Neural cell (in vitro differentiated cells): ENCODE measurements at regions not wholly inside any gene's neighbourhood (a gene's known extent, or its start where the extent isn't known, plus 50 kb on each side); places are given as distances from the start of the nearest gene placed in this dataset.

ENCODE experiments used
- H2AFZ ChIP-seq: fragments of 200-600, 300-800 bp; sonication (generic), shearing (Covaris generic); 2 replicates; pipeline ENCODE4 v1.6.0; 2014; ENCODE audit warnings: low read depth, mild to moderate bottlenecking, antibody characterized with exemption, low read length, moderate library complexity
- H3F3A ChIP-seq: fragments of 200-600 bp; shearing (Covaris generic); 2 replicates; pipeline ENCODE4 v1.6.1; 2016; ENCODE audit warnings: mild to moderate bottlenecking, moderate library complexity, mixed read lengths, antibody characterized with exemption, low read length; ENCODE audit not compliant: insufficient read depth, poor library complexity, severe bottlenecking
- H3K27ac ChIP-seq: fragments of 200-600, 300-800 bp; sonication (generic), shearing (Covaris generic); 2 replicates; pipeline ENCODE4 v1.5.1; 2014; ENCODE audit warnings: mild to moderate bottlenecking, low read length, moderate library complexity
- H3K27me3 ChIP-seq: fragments of 300-800, 200-600 bp; sonication (generic), shearing (Covaris generic); 2 replicates; pipeline ENCODE4 v1.6.0; 2014; ENCODE audit warnings: mild to moderate bottlenecking, low read depth, low read length, moderate library complexity; ENCODE audit not compliant: insufficient read depth
- H3K36me3 ChIP-seq: fragments of 300-800, 200-600 bp; sonication (generic), shearing (Covaris generic); 2 replicates; pipeline ENCODE4 v1.5.1; 2014; ENCODE audit warnings: mild to moderate bottlenecking, antibody characterized with exemption, low read length, moderate library complexity; ENCODE audit not compliant: insufficient read depth
- H3K4me2 ChIP-seq: fragments of 300-800, 200-600 bp; sonication (generic), shearing (Covaris generic); 2 replicates; pipeline ENCODE4 v1.6.0; 2014; ENCODE audit warnings: mild to moderate bottlenecking, low read length
- H3K4me3 ChIP-seq: fragments of 300-800, 200-600 bp; sonication (generic), shearing (Covaris generic); 2 replicates; pipeline ENCODE4 v1.5.1; 2014; ENCODE audit warnings: mild to moderate bottlenecking, low read length, moderate library complexity
- H3K79me2 ChIP-seq: fragments of 200-600 bp; shearing (Covaris generic); replicated peaks from 2 replicates; pipeline ENCODE4 v1.6.0; 2014; ENCODE audit warnings: mild to moderate bottlenecking, low read length, moderate library complexity; ENCODE audit not compliant: insufficient read depth
- H3K9ac ChIP-seq: fragments of 300-800, 200-600 bp; sonication (generic), shearing (Covaris generic); 2 replicates; pipeline ENCODE4 v1.6.1; 2016; ENCODE audit warnings: mild to moderate bottlenecking, low read length, mixed read lengths
- H3K9me2 ChIP-seq: fragments of 200-600 bp; shearing (Covaris generic); 2 replicates; pipeline ENCODE4 v1.6.1; 2016; ENCODE audit warnings: mild to moderate bottlenecking, low read length, mixed read lengths; ENCODE audit not compliant: insufficient read depth
- H3K9me3 ChIP-seq: fragments of 200-600, 300-800 bp; sonication (generic), shearing (Covaris generic); 2 replicates; pipeline ENCODE4 v1.6.1; 2016; ENCODE audit warnings: mild to moderate bottlenecking, mixed run types, low read length, moderate library complexity, mixed read lengths
- H4K20me1 ChIP-seq: fragments of 200-600 bp; shearing (Covaris generic); 2 replicates; pipeline ENCODE4 v1.6.1; 2016; ENCODE audit warnings: mild to moderate bottlenecking, mixed run types; ENCODE audit not compliant: insufficient read depth
- EP300 ChIP-seq: fragments of 450-650 bp; conservative IDR thresholded peaks from 2 replicates; pipeline ENCODE4 v1.6.1; 2014; ENCODE audit warnings: antibody characterized with exemption, mild to moderate bottlenecking, moderate library complexity; ENCODE audit not compliant: poor library complexity, severe bottlenecking
- EZH2 ChIP-seq: fragments of 200-600, 300-800 bp; shearing (Covaris generic), sonication (generic); IDR thresholded peaks from 2 replicates; pipeline ENCODE4 v1.6.1; 2014; ENCODE audit warnings: antibody characterized with exemption, low read length, borderline replicate concordance, mild to moderate bottlenecking; ENCODE audit not compliant: insufficient read depth, poor library complexity, severe bottlenecking
- MXI1 ChIP-seq: fragments of 450-650 bp; conservative IDR thresholded peaks from 2 replicates; pipeline ENCODE4 v1.6.1; 2014; ENCODE audit warnings: antibody characterized with exemption, mild to moderate bottlenecking; ENCODE audit not compliant: poor library complexity, severe bottlenecking
- POLR2AphosphoS5 ChIP-seq: IDR thresholded peaks from 2 replicates; pipeline ENCODE4 v1.6.1; 2012
- RAD21 ChIP-seq: fragments of 450-650 bp; conservative IDR thresholded peaks from 2 replicates; pipeline ENCODE4 v1.6.1; 2014; ENCODE audit warnings: antibody characterized with exemption, mild to moderate bottlenecking, moderate library complexity
- SMC3 ChIP-seq: fragments of 450-650 bp; conservative IDR thresholded peaks from 2 replicates; pipeline ENCODE4 v1.6.1; 2014; ENCODE audit warnings: antibody characterized with exemption, mild to moderate bottlenecking, moderate library complexity; ENCODE audit not compliant: poor library complexity
- TAF1 ChIP-seq: IDR thresholded peaks from 2 replicates; pipeline ENCODE4 v1.6.1; 2012; ENCODE audit warnings: low read depth
- TF ChIP-seq, protein P1 (sequence below): fragments of 450-650 bp; IDR thresholded peaks from 2 replicates; pipeline ENCODE4 v1.5.1; 2014; ENCODE audit warnings: antibody characterized with exemption, mild to moderate bottlenecking, moderate library complexity; ENCODE audit not compliant: poor library complexity, severe bottlenecking
- TF ChIP-seq, protein P2 (sequence below): IDR thresholded peaks from 2 replicates; pipeline ENCODE4 v1.6.1; 2012; ENCODE audit warnings: borderline replicate concordance

DNA sequence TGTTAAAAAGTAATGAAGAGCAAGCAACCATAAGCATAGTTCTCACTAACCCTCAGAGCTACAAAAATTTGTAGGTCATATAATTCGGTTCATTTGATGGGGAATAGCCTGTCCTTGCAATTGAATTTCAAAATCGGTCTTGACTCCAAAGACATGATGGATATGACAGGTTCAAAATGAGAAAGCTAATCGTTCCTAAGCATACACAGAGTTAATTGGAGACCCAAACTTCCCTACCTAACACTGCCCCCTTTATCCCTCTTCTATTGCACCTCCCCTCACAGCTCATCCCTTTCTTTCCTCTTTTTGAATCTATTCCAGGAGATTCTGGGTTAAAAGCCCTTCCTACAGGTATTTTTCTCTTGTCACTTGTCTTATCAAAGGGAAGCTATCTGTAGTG, 390.0 kb upstream of the PTBP2 start:
- no peaks in the 10 kb centered on the region for H4K20me1 ChIP-seq
- H3K9me2 ChIP-seq = no peaks in the 10 kb centered on the region
- no peak overlapping the region for H3K4me3 ChIP-seq
- peak overlapping the region; percentile 19 for H3K4me2 ChIP-seq
- H3K79me2 ChIP-seq = no peaks in the 10 kb centered on the region
- H3K27ac ChIP-seq = no peak overlapping the region
- no peaks in the 10 kb centered on the region for H3K27me3 ChIP-seq
- H3F3A ChIP-seq = no peaks in the 10 kb centered on the region
- no peaks in the 10 kb centered on the region for H3K9me3 ChIP-seq
- TF ChIP-seq EZH2 (no peak), EP300 (peak; percentile 62)
- H3K9ac ChIP-seq = no peak overlapping the region
- H2AFZ ChIP-seq = no peak overlapping the region
- no peaks in the 10 kb centered on the region for H3K36me3 ChIP-seq

DNA sequence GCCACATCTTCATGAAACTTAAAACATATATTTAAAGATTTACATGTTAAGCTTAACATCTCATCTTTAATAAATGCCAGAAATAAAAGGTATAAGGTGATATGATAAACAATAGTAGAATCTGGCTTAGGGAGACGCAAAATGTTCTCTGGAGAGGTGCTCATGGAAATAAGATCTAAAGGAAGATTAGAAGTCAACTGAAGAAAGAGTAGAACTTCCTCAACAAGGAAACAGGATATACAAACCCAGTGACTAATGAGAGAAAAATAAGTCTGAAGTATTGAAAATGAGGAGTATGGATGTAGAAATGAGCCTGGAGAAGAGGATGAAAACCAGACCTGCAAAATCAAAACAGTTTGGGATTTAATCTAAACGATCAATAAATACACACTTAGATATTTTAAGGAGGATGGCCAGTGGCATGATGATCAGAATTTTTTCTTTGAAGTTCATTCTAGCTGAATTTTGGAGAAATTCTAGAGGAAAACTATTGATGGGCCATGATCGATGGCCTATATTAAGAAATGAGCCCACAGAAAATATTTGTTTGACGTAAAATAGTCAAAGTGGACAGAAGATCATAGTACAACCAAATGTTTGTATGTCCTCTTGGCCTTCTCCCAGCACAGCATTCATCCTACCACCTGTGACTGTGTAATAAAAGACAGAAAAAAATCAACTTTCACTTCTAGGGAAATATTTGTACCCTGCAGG, 387.9 kb upstream of the PTBP2 start:
- Histone ChIP-seq H3K9me3 (no peaks in the 10 kb centered on the region), H3K27ac (no peak overlapping the region), H3K79me2 (no peaks in the 10 kb centered on the region), H3F3A (no peaks in the 10 kb centered on the region), H2AFZ (no peak overlapping the region), H3K4me2 (no peak overlapping the region), H3K4me3 (no peak overlapping the region), H4K20me1 (no peaks in the 10 kb centered on the region), H3K36me3 (no peaks in the 10 kb centered on the region), H3K27me3 (no peaks in the 10 kb centered on the region), H3K9me2 (no peaks in the 10 kb centered on the region), H3K9ac (no peak overlapping the region)
- TF ChIP-seq, protein P1, sequence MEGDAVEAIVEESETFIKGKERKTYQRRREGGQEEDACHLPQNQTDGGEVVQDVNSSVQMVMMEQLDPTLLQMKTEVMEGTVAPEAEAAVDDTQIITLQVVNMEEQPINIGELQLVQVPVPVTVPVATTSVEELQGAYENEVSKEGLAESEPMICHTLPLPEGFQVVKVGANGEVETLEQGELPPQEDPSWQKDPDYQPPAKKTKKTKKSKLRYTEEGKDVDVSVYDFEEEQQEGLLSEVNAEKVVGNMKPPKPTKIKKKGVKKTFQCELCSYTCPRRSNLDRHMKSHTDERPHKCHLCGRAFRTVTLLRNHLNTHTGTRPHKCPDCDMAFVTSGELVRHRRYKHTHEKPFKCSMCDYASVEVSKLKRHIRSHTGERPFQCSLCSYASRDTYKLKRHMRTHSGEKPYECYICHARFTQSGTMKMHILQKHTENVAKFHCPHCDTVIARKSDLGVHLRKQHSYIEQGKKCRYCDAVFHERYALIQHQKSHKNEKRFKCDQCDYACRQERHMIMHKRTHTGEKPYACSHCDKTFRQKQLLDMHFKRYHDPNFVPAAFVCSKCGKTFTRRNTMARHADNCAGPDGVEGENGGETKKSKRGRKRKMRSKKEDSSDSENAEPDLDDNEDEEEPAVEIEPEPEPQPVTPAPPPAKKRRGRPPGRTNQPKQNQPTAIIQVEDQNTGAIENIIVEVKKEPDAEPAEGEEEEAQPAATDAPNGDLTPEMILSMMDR = no peak
- TF ChIP-seq EZH2 (no peak), MXI1 (no peak), SMC3 (no peak), TAF1 (no peak), RAD21 (no peak)

DNA sequence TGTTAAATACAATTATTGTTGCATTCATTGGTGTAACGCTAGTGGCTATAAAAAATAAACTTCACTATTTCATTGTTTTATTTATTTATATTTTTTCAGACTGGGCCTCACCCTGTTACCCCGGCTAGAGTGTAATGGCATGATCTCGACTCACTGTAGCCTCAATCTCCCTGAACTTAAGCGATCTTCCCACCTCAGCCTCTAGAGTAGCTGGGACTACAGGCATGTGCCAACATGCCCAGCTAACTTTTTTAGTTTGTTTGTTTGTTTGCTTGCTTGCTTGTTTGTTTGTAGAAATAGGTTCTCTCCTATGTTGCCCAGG, 387.4 kb upstream of the PTBP2 start:
- H2AFZ ChIP-seq = no peak overlapping the region
- H3K4me2 ChIP-seq = no peak overlapping the region
- H3K27ac ChIP-seq = no peak overlapping the region
- no peaks in the 10 kb centered on the region for H3K36me3 ChIP-seq
- peaks cover 4% of the 10 kb centered on the region for H3F3A ChIP-seq
- H3K27me3 ChIP-seq = no peaks in the 10 kb centered on the region
- H3K9me2 ChIP-seq = no peaks in the 10 kb centered on the region
- H3K9me3 ChIP-seq = no peaks in the 10 kb centered on the region
- H3K4me3 ChIP-seq = no peak overlapping the region
- TF ChIP-seq SMC3 (no peak), MXI1 (no peak), TAF1 (no peak), EP300 (no peak), POLR2AphosphoS5 (no peak), EZH2 (no peak), RAD21 (no peak)
- TF ChIP-seq, protein P1 = no peak
- TF ChIP-seq, protein P2, sequence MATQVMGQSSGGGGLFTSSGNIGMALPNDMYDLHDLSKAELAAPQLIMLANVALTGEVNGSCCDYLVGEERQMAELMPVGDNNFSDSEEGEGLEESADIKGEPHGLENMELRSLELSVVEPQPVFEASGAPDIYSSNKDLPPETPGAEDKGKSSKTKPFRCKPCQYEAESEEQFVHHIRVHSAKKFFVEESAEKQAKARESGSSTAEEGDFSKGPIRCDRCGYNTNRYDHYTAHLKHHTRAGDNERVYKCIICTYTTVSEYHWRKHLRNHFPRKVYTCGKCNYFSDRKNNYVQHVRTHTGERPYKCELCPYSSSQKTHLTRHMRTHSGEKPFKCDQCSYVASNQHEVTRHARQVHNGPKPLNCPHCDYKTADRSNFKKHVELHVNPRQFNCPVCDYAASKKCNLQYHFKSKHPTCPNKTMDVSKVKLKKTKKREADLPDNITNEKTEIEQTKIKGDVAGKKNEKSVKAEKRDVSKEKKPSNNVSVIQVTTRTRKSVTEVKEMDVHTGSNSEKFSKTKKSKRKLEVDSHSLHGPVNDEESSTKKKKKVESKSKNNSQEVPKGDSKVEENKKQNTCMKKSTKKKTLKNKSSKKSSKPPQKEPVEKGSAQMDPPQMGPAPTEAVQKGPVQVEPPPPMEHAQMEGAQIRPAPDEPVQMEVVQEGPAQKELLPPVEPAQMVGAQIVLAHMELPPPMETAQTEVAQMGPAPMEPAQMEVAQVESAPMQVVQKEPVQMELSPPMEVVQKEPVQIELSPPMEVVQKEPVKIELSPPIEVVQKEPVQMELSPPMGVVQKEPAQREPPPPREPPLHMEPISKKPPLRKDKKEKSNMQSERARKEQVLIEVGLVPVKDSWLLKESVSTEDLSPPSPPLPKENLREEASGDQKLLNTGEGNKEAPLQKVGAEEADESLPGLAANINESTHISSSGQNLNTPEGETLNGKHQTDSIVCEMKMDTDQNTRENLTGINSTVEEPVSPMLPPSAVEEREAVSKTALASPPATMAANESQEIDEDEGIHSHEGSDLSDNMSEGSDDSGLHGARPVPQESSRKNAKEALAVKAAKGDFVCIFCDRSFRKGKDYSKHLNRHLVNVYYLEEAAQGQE = no peak
- H4K20me1 ChIP-seq = no peaks in the 10 kb centered on the region
- H3K79me2 ChIP-seq = no peaks in the 10 kb centered on the region
- H3K9ac ChIP-seq = no peak overlapping the region
